PFSK-1 (cell line): ENCODE measurements at regions not wholly inside any gene's neighbourhood (a gene's known extent, or its start where the extent isn't known, plus 50 kb on each side); places are given as distances from the start of the nearest gene placed in this dataset.

Source experiments
- FOXP2 ChIP-seq: optimal IDR thresholded peaks from 2 replicates; pipeline ENCODE3; 2011; ENCODE audit warnings: borderline replicate concordance, control low read depth, inconsistent platforms; ENCODE audit not compliant: insufficient read depth; ENCODE audit errors: extremely low read length, extremely low read depth
- POLR2AphosphoS5 ChIP-seq: IDR thresholded peaks from 2 replicates; pipeline ENCODE4 v1.6.1; 2012; ENCODE audit warnings: low read depth, mild to moderate bottlenecking, control low read depth, low read length, moderate library complexity
- REST ChIP-seq, 2 experiments: IDR thresholded peaks; 2 replicates each; pipeline versions ENCODE4 v1.6.1 to v1.8.0; 2011 to 2012; ENCODE audit warnings: low read depth in 2 of 2, low read length in 2 of 2, control low read depth in 1 of 2, inconsistent platforms in 1 of 2, mild to moderate bottlenecking in 1 of 2, moderate library complexity in 1 of 2; ENCODE audit not compliant: insufficient read depth in 1 of 2
- SIN3A ChIP-seq: IDR thresholded peaks from 2 replicates; pipeline ENCODE4 v1.6.1; 2012; ENCODE audit warnings: mild to moderate bottlenecking, low read length, moderate library complexity, borderline replicate concordance; ENCODE audit not compliant: insufficient read depth
- TAF1 ChIP-seq: IDR thresholded peaks from 2 replicates; pipeline ENCODE4 v1.6.1; 2012; ENCODE audit warnings: low read length, control low read depth, borderline replicate concordance; ENCODE audit not compliant: insufficient read depth

GRCh38 chr12:65615118-65615517 is 209.2 kb upstream of the HMGA2 start:
- TF ChIP-seq SIN3A (no peak), TAF1 (no peak), POLR2AphosphoS5 (no peak), FOXP2 (no peak), REST (IDR thresholded peaks at IDR 0.05; ENCODE audit: insufficient read depth in 1 of 2, low read depth in 2 of 2, low read length in 2 of 2) (no peak)

GRCh38 chr12:65616022-65616421 is 208.3 kb upstream of the HMGA2 start:
- no peak for TF ChIP-seq POLR2AphosphoS5
- no peak for TF ChIP-seq TAF1
- TF ChIP-seq SIN3A = no peak
- TF ChIP-seq REST (IDR thresholded peaks at IDR 0.05; ENCODE audit: insufficient read depth in 1 of 2, low read depth in 2 of 2, low read length in 2 of 2) = no peak
- TF ChIP-seq FOXP2 = no peak

- no peak for TF ChIP-seq TAF1
- TF ChIP-seq REST (IDR thresholded peaks at IDR 0.05; ENCODE audit: insufficient read depth in 1 of 2, low read depth in 2 of 2, low read length in 2 of 2) = no peak
- no peak for TF ChIP-seq FOXP2
- no peak for TF ChIP-seq SIN3A
- no peak for TF ChIP-seq POLR2AphosphoS5
These were observed 205.7 kb upstream of the HMGA2 start for GRCh38 chr12:65618588-65618987.

- TF ChIP-seq FOXP2 = no peak
These were observed 205.3 kb upstream of the HMGA2 start for GRCh38 chr12:65619018-65619417.

DNA sequence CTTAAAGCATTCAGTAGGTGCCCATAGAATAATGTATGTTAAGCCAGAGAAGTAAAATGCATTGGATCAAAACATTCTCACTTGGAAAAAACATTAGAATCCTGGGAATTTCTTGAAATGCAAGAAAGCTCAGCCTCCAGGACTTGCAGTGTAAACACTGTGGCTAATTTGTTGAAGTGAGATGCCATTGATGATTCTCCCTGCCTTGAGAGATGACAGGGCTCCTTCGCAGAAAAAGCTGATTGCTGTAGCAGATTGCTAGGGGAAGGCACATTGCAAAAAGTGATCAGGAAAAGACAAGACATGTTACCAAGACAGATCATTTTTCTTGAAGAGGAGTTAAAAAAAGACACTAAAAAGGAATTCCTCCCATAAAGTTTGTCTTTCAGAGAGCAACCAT is 204.2 kb upstream of the HMGA2 start:
- TF ChIP-seq POLR2AphosphoS5 (no peak), TAF1 (no peak), FOXP2 (no peak), SIN3A (no peak), REST (IDR thresholded peaks at IDR 0.05; ENCODE audit: insufficient read depth in 1 of 2, low read depth in 2 of 2, low read length in 2 of 2) (no peak)
